ENCODE measurements at regions not wholly inside any gene's neighbourhood (a gene's known extent, or its start where the extent isn't known, plus 50 kb on each side); places are given as distances from the start of the nearest gene placed in this dataset.

DNA sequence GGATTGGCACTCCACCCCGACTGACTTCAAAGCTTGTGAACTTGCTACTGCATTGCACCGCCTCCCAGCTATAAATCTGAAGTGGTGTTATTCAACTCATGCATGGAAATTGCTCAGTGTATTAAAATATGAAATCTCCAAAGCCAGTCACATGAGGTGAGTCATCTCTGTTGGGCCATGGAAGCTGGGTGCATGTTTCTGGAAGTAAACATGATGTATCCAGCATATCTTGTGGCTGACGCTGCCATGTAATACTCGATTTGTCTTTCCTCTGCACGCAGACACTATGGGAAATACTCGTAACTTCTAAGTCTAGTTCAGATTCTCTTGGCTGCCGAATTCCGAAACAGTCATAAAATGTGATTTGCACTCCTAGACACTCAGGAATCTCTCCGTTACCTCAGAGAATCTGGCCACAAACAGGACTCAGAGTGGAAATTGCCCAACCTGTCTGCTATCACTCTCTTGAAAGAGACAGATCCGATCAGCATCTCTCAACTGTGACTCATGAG lies 154.9 kb upstream of the MPPED2 start:
- CTCF ChIA-PET = no interaction called here
- POLR2A ChIA-PET = no interaction called here

DNA sequence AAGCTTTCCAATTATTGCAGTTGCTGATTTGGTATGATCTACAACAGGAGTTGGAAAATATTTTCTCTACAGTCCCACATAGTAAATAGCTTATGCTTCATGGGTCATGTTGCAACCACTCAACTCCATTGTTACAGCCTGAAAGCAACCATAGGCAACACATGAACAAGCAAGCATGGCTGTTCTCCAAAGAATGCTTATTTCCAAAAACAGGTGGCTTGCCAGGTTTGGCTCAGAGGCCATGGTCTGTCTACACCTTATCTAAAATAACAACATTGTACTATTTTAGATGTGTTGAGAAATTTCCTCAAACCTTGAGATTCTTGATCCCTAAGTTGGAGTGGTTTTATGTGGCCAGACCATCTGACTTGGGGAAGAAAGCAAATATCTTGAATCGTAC lies 153.9 kb upstream of the MPPED2 start:
- ChIA-PET CTCF (no interaction called here), POLR2A (no interaction called here)

DNA sequence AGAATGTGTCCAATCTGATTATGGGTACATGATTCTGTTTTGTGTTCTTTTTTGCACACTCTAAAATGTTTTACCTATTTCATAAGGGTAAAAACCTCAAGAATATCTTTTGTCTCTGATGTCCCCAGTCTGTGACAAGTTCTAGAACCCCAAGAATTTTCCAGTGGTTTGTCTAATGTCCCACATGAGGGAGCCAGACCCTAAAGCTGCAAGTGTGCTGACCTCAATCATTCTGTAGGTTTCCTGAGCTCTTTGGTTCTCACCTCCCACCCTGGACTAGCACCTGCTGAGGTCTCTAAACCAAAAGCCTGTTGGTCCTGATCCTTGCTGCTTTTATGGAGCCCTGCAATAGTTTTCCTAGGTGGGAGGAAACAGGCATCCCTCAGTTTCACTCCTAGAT lies 149.8 kb upstream of the MPPED2 start:
- ChIA-PET CTCF (no interaction called here), POLR2A (no interaction called here)

GRCh38 chr11:30733748-30734147 lies 147.6 kb upstream of the MPPED2 start:
- ChIA-PET CTCF (no interaction called here), POLR2A (no interaction called here)

GRCh38 chr11:30730011-30730410 lies 143.9 kb upstream of the MPPED2 start:
- ChIA-PET CTCF (no interaction called here), POLR2A (no interaction called here)

GRCh38 chr11:30729187-30729713 lies 143.1 kb upstream of the MPPED2 start:
- ChIA-PET CTCF (no interaction called here), POLR2A (no interaction called here)

- ChIA-PET POLR2A (no interaction called here), CTCF (no interaction called here)
Measured at GRCh38 chr11:30725645-30726195, 139.6 kb upstream of the MPPED2 start.

DNA sequence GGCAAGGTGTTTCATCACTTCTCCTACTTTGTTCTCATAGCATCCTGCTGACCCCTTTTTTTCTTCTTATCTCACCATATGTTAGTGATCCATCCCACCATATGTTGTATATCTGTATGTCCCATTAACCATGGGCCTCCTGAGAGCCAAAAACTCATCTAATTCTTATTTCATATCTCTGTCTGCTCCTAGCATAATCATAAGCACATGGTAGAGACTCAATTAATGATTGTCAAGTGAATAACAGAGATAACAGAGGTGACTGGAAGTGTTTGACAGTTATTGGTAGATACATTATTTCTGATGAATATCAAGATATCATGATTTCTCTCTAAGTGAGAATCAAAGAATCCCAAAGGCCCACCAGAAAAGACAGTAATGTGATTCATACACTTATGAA lies 138.1 kb upstream of the MPPED2 start:
- ChIA-PET POLR2A (no interaction called here), CTCF (no interaction called here)

DNA sequence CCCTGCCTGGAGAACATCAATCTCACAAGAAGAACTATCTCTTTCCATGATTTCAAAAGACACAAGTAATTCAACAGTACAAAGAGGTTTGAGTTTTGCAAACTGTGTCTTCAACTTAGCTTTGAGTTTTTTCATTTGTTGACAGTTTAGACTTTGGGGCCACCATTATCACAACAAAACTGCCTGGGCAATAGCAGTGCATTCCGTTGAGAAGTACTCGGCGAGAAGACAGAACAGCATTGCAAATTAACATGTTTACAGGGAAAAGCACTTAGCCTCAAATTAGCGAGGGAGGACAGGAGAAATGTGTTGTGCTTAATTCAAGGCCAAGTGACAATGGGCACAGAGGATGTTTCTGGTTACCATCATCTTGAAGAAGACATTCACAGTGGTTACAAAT lies 133.2 kb upstream of the MPPED2 start:
- POLR2A ChIA-PET = no interaction called here
- CTCF ChIA-PET = no interaction called here

GRCh38 chr11:30717641-30718040 lies 131.5 kb upstream of the MPPED2 start:
- ChIA-PET POLR2A (no interaction called here), CTCF (no interaction called here)

- POLR2A ChIA-PET = no interaction called here
- CTCF ChIA-PET = no interaction called here
Measured at GRCh38 chr11:30717009-30717408, 130.9 kb upstream of the MPPED2 start.

- CTCF ChIA-PET = no interaction called here
- POLR2A ChIA-PET = no interaction called here
Measured at GRCh38 chr11:30712749-30713148, 126.6 kb upstream of the MPPED2 start.

DNA sequence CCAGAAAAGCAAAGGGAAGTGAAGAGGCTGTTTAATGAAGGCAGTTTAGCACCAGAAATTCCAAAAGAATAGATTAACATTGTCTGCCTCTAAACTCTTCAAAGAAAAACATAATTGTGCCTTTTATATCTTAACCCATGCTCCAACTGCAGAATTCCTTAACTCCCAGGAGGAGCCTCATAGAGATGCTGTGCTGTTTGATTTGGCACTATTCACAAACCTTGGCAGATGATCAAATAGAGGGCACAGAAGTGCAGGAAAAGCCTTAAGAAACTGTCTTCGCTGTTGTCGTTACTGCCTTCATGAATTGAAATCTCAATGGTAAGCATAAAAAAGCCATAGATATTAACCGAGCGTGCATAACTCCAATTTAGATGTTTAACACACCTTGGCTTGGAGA lies 124.1 kb upstream of the MPPED2 start:
- ChIA-PET CTCF (no interaction called here), POLR2A (no interaction called here)

- ChIA-PET POLR2A (no interaction called here), CTCF (no interaction called here)
Measured at GRCh38 chr11:30707110-30707509, 121.0 kb upstream of the MPPED2 start.

GRCh38 chr11:30705913-30706675 lies 119.9 kb upstream of the MPPED2 start:
- POLR2A ChIA-PET = no interaction called here
- CTCF ChIA-PET = no interaction called here

- ChIA-PET CTCF (no interaction called here), POLR2A (no interaction called here)
Measured at GRCh38 chr11:30698425-30698824, 112.3 kb upstream of the MPPED2 start.

DNA sequence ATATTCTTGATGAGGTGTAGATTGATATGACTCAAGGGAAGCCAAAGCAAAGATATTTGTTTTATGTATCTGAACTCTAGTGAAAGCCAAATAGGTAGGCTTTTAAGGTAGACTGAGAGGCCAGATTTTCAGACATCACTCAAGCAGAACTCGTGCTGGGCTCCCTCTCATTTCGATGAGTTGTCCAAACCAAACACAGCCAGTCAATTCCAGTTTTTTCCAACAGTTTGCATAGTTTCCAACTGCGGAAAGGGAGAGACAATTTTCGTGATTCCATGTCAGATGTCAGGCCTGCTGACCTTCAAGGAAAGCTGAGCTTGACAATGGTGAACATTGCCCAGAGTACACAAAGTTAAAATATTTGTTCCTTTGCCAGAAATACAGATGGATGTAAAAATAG lies 110.9 kb upstream of the MPPED2 start:
- CTCF ChIA-PET = no interaction called here
- POLR2A ChIA-PET = no interaction called here

DNA sequence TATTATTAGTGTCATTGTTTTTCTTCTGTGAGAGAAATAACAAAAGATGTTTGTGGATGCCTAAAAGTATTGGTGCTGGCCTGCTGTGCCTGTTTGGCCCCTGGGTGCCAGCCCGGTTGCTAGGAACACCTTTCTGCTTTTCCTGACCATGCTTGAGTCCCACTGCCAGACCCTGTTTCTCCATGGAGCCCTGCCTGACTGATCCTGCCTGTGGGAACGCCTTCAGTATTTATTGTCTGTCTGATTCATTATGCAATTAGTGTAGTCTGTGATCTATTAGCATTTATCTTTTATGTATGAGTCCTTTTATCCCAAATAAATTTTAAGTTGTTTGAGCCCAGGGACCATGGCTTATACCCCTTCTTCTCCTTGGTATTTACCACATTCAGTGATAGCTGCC lies 98.6 kb upstream of the MPPED2 start:
- POLR2A ChIA-PET = no interaction called here
- CTCF ChIA-PET = no interaction called here

- POLR2A ChIA-PET = no interaction called here
- CTCF ChIA-PET = no interaction called here
Measured at GRCh38 chr11:30683176-30683575, 97.0 kb upstream of the MPPED2 start.

DNA sequence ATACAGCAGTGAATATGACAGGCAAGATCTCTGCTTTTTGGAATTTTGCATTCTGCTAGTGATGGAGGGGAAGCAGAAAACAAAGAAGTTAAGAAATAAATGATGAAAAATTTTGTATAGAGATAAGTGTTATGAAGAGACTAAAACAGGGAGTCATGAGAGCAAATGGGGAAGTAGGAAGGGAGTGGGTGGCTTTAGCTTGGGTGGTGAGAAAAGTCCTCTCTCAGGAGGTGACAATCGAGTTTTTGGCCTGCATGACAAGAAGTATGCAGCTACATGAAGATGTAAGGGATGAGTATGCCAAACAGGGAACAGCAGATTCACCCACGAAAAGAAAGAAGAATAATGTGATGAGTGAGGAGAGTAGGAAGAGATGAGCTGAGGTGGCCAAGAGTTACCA lies 80.7 kb upstream of the MPPED2 start:
- ChIA-PET CTCF (no interaction called here), POLR2A (no interaction called here)

DNA sequence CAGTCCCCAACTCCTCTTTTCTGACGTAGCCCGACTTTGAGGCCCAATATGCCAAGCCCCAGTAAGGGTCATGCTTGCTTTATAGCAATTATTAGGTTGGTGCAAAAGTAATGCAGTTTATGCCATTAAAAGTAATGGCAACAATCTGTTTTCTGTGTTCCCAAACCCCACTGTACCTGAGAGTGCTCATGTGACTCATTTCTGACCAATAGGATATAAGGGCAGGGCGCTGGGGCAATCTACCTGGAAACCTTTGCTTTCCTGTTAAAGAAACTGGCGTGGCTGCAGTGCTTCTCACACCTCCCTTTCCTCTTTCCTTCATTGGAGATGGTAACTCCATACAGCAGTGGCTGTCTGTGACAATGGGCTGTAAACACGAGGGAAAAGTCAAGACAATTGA lies 78.9 kb upstream of the MPPED2 start:
- POLR2A ChIA-PET = no interaction called here
- CTCF ChIA-PET = no interaction called here

- ChIA-PET POLR2A (no interaction called here), CTCF (no interaction called here)
Measured at GRCh38 chr11:30653606-30654005, 67.5 kb upstream of the MPPED2 start.

All from activated CD8-positive, alpha-beta memory T cell treated with anti-CD3 and anti-CD28 coated beads for 36 hours (primary cell).